DMS79 treated with DMSO at 0.1 percent for 48 hours (cell line): ENCODE measurements at regions not wholly inside any gene's neighbourhood (a gene's known extent, or its start where the extent isn't known, plus 50 kb on each side); places are given as distances from the start of the nearest gene placed in this dataset.
A peak's percentile ranks its signal among the peaks of the same experiment; 100 is the strongest.

Experiments used
- DNase-seq: peaks from one replicate; lab custom pipeline; 2025; lab: John Stamatoyannopoulos, UW

- DNase-seq = no peak
These were observed 758.2 kb upstream of the CDH7 start for GRCh38 chr18:64992654-64993053.

- DNase-seq = no peak
These were observed 759.7 kb upstream of the CDH7 start for GRCh38 chr18:64991102-64991501.

GRCh38 chr18:64986906-64987495 is 763.8 kb upstream of the CDH7 start:
- no peak for DNase-seq

- no peak for DNase-seq
These were observed 767.1 kb upstream of the CDH7 start for GRCh38 chr18:64983497-64984238.

GRCh38 chr18:64982414-64983055 is 768.3 kb upstream of the CDH7 start:
- DNase-seq = no peak

- peak; percentile 6 for DNase-seq
These were observed 768.9 kb upstream of the CDH7 start for GRCh38 chr18:64981915-64982314.

- no peak for DNase-seq
These were observed 771.0 kb upstream of the CDH7 start for GRCh38 chr18:64979791-64980190.

- DNase-seq = no peak
These were observed 776.3 kb upstream of the CDH7 start for GRCh38 chr18:64974391-64975125.

- no peak for DNase-seq
These were observed 778.3 kb upstream of the CDH7 start for GRCh38 chr18:64972545-64972944.

GRCh38 chr18:64966667-64967066 is 784.1 kb upstream of the CDH7 start:
- peak; percentile 9 for DNase-seq

GRCh38 chr18:64956465-64956864 is 794.3 kb upstream of the CDH7 start:
- DNase-seq = no peak

GRCh38 chr18:64949885-64950284 is 800.9 kb upstream of the CDH7 start:
- DNase-seq = no peak

GRCh38 chr18:64936671-64937070 is 787.8 kb upstream of the LINC00305 start:
- DNase-seq = no peak

GRCh38 chr18:64929036-64929435 is 780.1 kb upstream of the LINC00305 start:
- no peak for DNase-seq

GRCh38 chr18:64919971-64920570 is 771.2 kb upstream of the LINC00305 start:
- DNase-seq = no peak

- DNase-seq = no peak
These were observed 770.0 kb upstream of the LINC00305 start for GRCh38 chr18:64918851-64919250.

- no peak for DNase-seq
These were observed 744.5 kb upstream of the LINC00305 start for GRCh38 chr18:64893349-64893748.

GRCh38 chr18:64888956-64889355 is 740.1 kb upstream of the LINC00305 start:
- DNase-seq = no peak

- no peak for DNase-seq
These were observed 738.1 kb upstream of the LINC00305 start for GRCh38 chr18:64886995-64887394.

GRCh38 chr18:64882896-64883295 is 734.0 kb upstream of the LINC00305 start:
- no peak for DNase-seq

GRCh38 chr18:64876833-64877232 is 727.9 kb upstream of the LINC00305 start:
- DNase-seq = no peak
